Activated CD4-positive, alpha-beta T cell treated with anti-CD3 and anti-CD28 coated beads, Interleukin-10, Interleukin-2, amounts not matched to agents 100 ng/mL and 50 ng/mL, durations not matched to agents 16 hours and 8 hours (primary cell): ENCODE measurements at regions not wholly inside any gene's neighbourhood (a gene's known extent, or its start where the extent isn't known, plus 50 kb on each side); places are given as distances from the start of the nearest gene placed in this dataset.

ENCODE experiments used
- DNase-seq: peaks from one replicate; pipeline ENCODE4 v3.0.0-alpha.2; 2020

- DNase-seq = no peak
Observed at GRCh38 chr1:81029266-81029665, 771.5 kb upstream of the ADGRL2 start.

GRCh38 chr1:81023187-81023724 lies 777.5 kb upstream of the ADGRL2 start:
- DNase-seq = no peak

DNA sequence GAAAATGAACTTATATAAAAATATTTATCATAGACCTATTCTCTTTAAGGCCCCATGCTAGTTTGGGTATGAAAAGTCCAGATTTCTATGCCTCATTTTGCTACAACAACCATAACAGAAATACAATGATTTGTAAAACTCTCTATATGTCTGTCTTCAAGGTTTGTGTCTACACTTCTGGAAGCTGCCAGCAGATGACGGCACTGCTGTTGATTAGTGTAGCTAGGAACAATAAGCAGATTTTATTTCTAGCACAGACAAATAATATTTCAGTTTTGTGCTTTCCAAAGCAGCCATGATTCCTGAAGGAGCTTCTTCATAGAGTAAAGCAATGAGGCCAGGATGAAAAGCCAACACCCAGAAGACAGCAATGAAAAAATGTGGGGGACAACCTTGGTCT lies 779.6 kb upstream of the ADGRL2 start:
- DNase-seq = no peak

DNA sequence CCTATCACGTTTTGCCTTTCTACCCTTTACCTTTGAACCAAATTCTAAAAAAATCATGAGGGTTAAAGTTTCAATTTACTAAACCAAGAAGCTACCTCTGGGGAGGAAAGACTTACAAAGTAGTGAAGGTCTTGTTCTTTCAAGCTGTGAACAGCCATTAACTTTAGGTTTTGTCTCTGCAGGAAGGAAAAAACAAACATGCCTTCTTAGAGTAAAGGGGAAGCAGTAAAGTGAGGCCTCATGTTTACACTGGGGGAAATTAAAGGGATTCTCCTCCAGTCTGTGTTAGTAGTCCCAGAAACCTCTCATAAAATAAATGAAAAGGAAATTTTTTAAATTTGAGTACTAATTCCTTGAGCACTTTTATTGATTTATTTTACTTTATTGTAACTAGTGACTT lies 780.2 kb upstream of the ADGRL2 start:
- no peak for DNase-seq

DNA sequence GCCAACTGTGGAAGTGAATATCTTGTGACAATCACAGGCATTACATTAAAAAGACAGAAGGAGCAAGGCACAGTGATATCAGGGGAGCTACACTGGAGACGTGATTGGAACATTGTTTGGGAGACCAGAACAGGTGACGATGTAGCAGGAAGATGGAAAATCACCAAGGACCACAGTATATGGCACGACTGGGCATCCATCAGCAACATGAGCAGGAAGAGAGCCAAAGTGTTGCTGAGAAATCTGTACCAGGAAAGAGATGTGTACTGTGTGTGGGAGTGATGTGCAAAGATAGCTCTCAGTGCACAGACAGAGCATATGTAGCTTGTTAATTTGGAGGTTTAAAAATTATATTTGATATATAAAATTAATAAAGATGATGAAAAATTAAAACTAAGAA lies 790.6 kb upstream of the ADGRL2 start:
- no peak for DNase-seq

DNA sequence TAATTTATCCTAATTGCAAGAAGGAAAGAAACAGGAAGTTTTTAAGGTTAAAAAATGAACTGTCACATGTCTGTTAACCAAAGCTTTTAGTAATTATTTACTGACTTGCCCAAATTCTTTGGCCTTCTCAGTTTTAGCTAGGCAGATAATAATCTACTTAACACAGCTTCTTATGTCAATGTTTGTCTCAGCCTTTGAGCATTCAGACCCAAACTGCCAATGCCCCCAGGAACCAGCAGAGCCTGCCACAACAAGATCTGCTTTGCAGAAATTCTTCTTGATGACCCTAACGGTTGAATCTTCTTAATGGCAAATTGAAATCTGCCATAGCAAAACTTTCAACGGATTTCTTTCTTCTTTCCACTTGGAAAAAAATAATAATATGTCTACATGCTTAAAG lies 792.4 kb upstream of the ADGRL2 start:
- no peak for DNase-seq

DNA sequence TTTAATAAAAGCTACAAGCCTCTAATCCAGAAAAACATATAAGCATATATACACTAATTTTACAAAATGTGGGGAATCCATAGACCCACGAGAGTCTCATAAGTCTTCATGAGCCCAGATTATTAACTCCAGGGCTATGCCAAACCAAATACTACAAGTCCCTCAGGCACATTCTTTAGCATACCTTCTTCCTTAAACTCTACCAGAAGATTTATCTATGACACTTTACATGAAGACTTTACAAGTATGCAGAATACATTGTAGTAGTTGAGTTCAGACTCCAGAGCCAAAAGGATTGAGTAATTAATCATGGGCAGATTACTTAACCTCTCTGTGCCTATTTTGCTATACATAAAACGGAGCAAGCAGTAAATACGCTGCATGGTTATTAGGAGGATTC lies 793.7 kb upstream of the ADGRL2 start:
- no peak for DNase-seq

- DNase-seq = no peak
Observed at GRCh38 chr1:81006502-81006901, 794.2 kb upstream of the ADGRL2 start.

DNA sequence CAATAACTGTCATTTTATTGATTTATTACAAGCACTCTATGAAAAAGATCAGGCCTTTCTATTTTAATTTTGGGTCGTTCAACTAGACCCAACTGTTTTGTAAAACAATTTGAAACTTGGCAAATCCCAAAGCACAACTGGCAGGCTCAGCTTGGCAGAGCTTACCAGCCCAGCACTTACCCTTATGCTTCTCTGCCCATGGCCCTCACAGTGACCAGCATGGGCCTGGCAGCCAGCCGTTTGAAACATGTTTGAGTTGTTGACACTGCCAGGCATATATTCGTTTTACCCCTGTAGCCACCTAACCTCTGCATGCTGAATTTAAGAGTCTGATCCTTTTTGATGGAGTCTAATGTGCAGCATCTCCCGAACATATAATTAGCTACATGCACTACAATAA lies 796.7 kb upstream of the ADGRL2 start:
- no peak for DNase-seq

- no peak for DNase-seq
Observed at GRCh38 chr1:80994934-80995333, 805.8 kb upstream of the ADGRL2 start.

GRCh38 chr1:80994038-80994437 lies 806.7 kb upstream of the ADGRL2 start:
- DNase-seq = no peak

DNA sequence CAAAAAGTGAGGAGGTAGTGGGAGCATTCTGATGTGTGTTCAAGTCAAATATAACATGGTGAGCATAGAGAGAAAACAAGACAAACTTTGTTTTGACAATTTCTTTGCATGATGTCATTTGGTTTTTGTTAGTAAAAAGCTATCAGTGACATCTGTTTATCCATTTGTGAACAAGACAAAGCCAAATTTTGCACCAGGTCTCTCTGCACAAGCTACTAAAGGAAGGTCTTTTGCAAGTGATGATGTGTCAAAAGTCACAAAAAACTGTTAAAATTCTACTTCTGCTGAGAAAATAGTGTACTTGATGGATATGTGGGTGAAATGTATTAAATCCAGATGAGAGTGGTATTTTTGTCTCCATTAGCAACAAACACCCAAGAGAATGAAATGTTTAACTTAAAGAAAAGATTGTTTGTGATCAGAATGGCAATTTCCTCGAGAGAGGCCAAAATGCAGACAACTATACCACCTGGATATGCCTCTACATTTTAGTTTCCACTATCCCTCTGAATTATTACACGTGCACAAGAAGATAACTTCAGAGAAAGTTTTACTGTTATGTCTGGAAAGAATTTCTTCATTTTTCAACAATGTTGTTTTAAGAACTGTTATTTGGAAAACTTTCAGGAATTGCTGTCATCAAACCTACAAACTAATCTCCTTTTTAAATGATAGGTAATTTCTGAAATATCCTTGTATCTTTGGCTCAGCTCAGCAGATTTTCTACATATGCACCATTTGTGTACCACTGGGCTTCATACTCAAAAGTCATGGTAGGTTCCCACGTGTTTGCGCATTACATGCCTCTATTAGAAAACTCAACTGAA lies 807.4 kb upstream of the ADGRL2 start:
- DNase-seq = no peak

GRCh38 chr1:80989455-80989854 lies 811.3 kb upstream of the ADGRL2 start:
- DNase-seq = no peak

DNA sequence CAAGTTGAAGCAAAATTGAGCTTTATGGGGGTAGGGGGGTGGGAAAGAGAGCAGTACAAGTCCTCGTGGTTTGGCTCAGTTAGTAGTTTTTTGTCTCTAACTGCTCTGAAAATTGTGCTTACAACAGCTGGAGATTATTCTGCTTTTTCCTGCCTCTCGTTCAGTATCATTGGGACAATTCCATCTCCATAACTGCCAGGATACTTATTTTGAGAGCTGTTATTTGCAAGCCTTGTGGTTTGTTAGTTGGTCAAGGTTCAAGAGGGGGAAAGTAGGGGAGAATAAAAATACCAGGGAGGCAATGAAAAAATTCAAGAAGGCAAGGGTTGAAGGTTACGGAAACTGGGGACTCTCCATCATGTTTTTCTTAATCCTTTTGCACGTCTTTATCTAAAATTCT lies 811.8 kb upstream of the ADGRL2 start:
- no peak for DNase-seq

- DNase-seq = no peak
Observed at GRCh38 chr1:80987824-80988223, 812.9 kb upstream of the ADGRL2 start.

- DNase-seq = no peak
Observed at GRCh38 chr1:80987106-80987505, 813.6 kb upstream of the ADGRL2 start.

GRCh38 chr1:80982831-80983230 lies 817.9 kb upstream of the ADGRL2 start:
- DNase-seq = no peak

DNA sequence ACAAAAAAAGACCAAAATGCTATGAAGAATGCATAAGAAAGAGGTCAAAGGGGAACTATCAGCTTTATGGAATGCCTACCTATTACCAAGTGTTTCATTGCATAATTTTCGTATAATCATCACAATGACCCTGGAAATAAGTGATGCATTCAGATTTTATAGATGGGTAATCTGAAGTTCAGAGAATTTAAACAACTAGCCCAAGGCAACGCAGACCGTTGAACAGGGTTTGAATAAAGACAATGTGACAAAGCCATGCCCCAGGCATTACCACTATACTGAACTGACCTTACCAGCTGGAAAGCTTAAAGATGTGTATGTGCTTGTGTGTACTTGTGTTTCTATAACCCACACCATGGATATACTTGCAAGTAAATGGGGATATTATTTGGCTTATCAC lies 827.6 kb upstream of the ADGRL2 start:
- no peak for DNase-seq

- no peak for DNase-seq
Observed at GRCh38 chr1:80966266-80966665, 834.5 kb upstream of the ADGRL2 start.

DNA sequence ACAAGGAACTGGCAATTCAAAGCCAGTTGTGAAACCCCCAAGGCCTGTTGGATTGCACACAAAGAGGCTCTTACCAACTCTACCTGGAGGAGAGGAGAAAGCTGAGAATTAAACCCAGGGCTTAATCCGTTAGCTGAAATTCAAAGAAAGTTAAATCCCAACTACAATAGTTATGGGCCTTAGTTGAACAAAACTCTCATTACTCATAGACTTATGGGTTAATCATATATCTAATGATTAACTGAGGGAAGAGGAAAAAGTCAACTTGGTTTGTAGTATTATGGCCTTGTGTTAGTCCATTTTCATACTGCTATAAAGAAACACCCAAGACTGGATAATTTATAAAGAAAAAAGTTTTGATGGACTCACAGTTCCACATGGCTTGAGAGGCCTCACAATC lies 838.2 kb upstream of the ADGRL2 start:
- DNase-seq = no peak

- no peak for DNase-seq
Observed at GRCh38 chr1:80961464-80962190, 839.1 kb upstream of the ADGRL2 start.

DNA sequence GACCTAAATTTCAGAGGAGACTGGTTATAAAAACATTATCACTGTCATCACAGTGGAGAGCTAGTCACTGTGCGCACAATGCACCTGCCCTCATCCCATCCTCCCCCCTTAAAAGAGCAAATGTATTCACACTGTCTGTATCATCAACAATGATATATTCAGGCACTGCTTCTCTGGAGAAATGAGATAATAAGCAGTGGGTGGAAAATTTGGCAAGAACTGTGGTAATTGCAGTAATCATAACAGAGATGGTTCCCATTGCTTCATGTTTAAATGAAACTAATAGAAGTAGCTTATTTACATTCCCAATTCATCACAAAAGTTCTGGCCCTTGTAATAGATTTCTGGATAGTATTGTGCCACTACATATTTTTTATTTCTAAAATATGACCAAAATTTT lies 867.4 kb upstream of the ADGRL2 start:
- DNase-seq = no peak

GRCh38 chr1:80931178-80931577 lies 869.6 kb upstream of the ADGRL2 start:
- DNase-seq = no peak

DNA sequence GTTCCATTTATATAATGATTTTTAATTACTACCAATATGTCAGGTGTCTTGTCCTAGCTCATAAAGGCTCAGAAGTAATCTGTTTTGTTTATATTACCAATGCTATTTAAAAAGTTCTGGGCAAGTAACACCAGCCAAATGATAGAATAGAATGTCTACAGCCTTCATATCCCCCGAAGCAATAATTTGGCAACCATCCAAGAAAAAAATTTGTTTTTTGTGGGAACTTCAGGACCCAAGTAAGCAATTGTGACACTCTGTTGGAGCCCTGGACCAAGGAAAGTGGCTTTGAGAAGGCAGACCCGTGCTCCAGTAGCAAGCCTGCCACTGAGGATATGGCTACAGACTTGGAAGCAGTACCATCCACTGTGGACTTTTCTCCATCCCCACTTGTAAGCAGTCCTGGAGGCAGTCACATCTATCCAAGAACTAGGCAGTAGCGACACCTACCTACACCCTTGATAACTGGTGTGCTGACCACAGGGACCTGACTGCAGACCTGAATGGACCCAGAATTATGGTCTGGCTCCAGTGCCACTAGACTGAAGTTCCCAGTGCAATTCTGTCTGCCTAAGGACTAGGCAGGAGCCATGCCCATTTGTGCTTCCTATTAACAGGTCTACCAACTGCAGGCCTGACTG lies 870.7 kb upstream of the ADGRL2 start:
- no peak for DNase-seq
